MCF 10A (cell line): ENCODE measurements at regions not wholly inside any gene's neighbourhood (a gene's known extent, or its start where the extent isn't known, plus 50 kb on each side); places are given as distances from the start of the nearest gene placed in this dataset.

Source experiments
- BruUV-seq: library from RNA; stranded (reverse); fragments of 400-500 nt; replicated peaks from 2 replicates; lab custom pipeline; 2021; lab: Mats Ljungman, UMichigan
- CTCF ChIA-PET: fragments of 300-600 bp; sonication (Branson Sonifier 250); formaldehyde crosslinking; extraction: SDS; loops from one replicate; lab custom pipeline; 2021; ENCODE audit warnings: antibody characterized with exemption, inconsistent platforms; lab: Yijun Ruan, JAX
- POLR2A ChIA-PET: fragments of 300-600, 350-650 bp; sonication (Branson Sonifier 250); formaldehyde crosslinking; extraction: SDS; loops from one replicate; lab custom pipeline; 2020; ENCODE audit warnings: antibody characterized with exemption, inconsistent platforms; lab: Yijun Ruan, JAX
- DNase-seq: peaks from one replicate; pipeline ENCODE4 v3.0.0-alpha.2; 2018; ENCODE audit not compliant: unreplicated experiment
- H3K27ac Mint-ChIP-seq: one replicate; pipeline ENCODE4 v1.8.0; 2022; ENCODE audit warnings: mild to moderate bottlenecking, low read depth, mixed read lengths; ENCODE audit not compliant: unreplicated experiment
- H3K27me3 Mint-ChIP-seq: one replicate; pipeline ENCODE4 v1.8.0; 2022; ENCODE audit warnings: mixed read lengths; ENCODE audit not compliant: insufficient read depth, unreplicated experiment
- H3K36me3 Mint-ChIP-seq: one replicate; pipeline ENCODE4 v1.8.0; 2022; ENCODE audit warnings: mild to moderate bottlenecking, moderate library complexity, mixed read lengths; ENCODE audit not compliant: insufficient read depth, unreplicated experiment
- H3K4me1 Mint-ChIP-seq: one replicate; pipeline ENCODE4 v1.8.0; 2022; ENCODE audit warnings: mixed read lengths; ENCODE audit not compliant: insufficient read depth, unreplicated experiment
- H3K4me3 Mint-ChIP-seq: one replicate; pipeline ENCODE4 v1.8.0; 2022; ENCODE audit warnings: mild to moderate bottlenecking, moderate library complexity, mixed read lengths; ENCODE audit not compliant: unreplicated experiment
- H3K9me3 Mint-ChIP-seq: one replicate; pipeline ENCODE4 v1.8.0; 2022; ENCODE audit warnings: mixed read lengths; ENCODE audit not compliant: unreplicated experiment
- intact Hi-C: fragments of 100-400 bp; cut with micrococcal nuclease; formaldehyde crosslinking; loops from 2 replicates; pipeline ENCODE4 v1.14.1; 2022
- TF ChIP-seq, protein P1 (sequence below): fragments of 200-600 bp; IDR thresholded peaks from one replicate; pipeline ENCODE4 v1.8.0; 2022; ENCODE audit warnings: antibody characterized with exemption, mild to moderate bottlenecking; ENCODE audit not compliant: unreplicated experiment

DNA sequence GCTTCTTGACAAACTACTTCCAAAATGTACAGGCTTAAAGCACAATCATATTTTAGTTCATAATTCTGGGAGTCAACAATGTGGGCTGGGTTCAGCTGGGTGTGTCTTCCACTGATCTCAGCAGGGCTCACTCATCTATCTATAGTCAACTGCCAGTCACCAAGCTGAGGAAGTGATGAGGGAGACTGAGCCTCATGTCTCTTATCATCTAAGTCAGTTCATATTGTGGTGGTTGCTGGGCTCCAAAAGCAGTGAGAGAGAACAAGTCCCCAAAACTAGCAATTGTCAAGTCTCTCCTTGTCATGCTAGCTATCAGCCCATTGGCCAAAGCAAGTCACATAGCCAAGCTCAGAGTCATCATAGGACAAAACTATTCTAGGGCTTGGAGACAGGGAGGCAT is 465.9 kb upstream of the ARID1B start:
- H3K27ac Mint-ChIP-seq: no peak overlapping the region
- H3K9me3 Mint-ChIP-seq: no peaks in the 10 kb centered on the region
- intact Hi-C loops: no loop called here
- no peak overlapping the region for H3K4me3 Mint-ChIP-seq
- ChIA-PET POLR2A (interaction anchor here (0.5 kb wide), 1 partner anchor 230 kb away, joined by 3 read pairs; no protein-coding TSS in a partner anchor), CTCF (interaction anchor here (0.5 to 0.6 kb wide), 2 partner anchors 227 to 933 kb away, joined by 3 read pairs; no protein-coding TSS in a partner anchor)
- no TSS peak for BruUV-seq
- H3K4me1 Mint-ChIP-seq: peaks cover 8% of the 10 kb centered on the region
- no peak for DNase-seq
- TF ChIP-seq, protein P1, sequence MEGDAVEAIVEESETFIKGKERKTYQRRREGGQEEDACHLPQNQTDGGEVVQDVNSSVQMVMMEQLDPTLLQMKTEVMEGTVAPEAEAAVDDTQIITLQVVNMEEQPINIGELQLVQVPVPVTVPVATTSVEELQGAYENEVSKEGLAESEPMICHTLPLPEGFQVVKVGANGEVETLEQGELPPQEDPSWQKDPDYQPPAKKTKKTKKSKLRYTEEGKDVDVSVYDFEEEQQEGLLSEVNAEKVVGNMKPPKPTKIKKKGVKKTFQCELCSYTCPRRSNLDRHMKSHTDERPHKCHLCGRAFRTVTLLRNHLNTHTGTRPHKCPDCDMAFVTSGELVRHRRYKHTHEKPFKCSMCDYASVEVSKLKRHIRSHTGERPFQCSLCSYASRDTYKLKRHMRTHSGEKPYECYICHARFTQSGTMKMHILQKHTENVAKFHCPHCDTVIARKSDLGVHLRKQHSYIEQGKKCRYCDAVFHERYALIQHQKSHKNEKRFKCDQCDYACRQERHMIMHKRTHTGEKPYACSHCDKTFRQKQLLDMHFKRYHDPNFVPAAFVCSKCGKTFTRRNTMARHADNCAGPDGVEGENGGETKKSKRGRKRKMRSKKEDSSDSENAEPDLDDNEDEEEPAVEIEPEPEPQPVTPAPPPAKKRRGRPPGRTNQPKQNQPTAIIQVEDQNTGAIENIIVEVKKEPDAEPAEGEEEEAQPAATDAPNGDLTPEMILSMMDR: no peak
- H3K36me3 Mint-ChIP-seq: no peaks in the 10 kb centered on the region
- H3K27me3 Mint-ChIP-seq: no peaks in the 10 kb centered on the region

DNA sequence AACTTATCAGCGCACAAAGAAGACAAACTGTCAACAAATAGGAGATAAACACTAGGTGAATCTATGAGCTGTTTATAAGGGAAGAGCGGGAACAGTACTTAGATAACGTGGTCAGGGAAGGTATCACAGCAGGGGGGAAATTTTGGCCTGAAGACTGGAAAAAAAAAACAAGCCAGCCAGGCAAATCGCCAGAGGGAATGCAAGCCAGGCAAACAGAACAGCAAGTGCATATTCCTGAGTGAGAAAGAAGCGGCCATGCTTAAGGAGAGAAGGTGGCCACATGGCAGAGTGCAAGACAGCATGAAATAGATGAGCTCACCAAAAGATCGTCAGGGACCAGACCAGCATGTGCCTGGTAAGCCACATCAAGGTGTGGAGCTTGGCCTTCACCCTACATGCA is 466.5 kb upstream of the ARID1B start:
- Mint-ChIP-seq H3K4me3 (no peak overlapping the region), H3K27me3 (no peaks in the 10 kb centered on the region), H3K4me1 (peaks cover 11% of the 10 kb centered on the region), H3K27ac (no peak overlapping the region), H3K36me3 (no peaks in the 10 kb centered on the region), H3K9me3 (no peaks in the 10 kb centered on the region)
- POLR2A ChIA-PET: no interaction called here
- no peak for DNase-seq
- BruUV-seq: no TSS peak
- intact Hi-C loops: no loop called here
- CTCF ChIA-PET: interaction anchor here (0.6 kb wide), 1 partner anchor 30 kb away, joined by 3 read pairs; no protein-coding TSS in a partner anchor
- TF ChIP-seq, protein P1: no peak

DNA sequence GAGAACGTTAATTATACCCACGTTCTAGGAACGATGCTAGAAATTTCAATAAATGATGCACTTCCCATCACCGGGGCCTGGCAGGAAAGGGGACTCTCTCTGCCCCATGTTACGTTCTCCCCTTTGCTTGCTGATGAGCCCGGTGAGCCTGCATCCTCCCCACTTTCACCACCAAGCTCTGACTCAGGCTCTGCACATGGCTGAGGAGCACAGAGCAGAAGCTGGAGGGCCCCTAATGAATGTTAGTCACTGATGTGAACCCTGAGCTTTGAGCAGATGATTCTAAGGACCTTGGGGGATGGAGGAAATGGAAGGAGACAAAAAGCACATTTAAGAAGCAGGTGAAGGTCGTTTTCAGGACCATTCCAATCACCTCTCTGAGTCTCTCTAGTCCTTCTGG is 468.2 kb upstream of the ARID1B start:
- no peaks in the 10 kb centered on the region for H3K27me3 Mint-ChIP-seq
- POLR2A ChIA-PET: no interaction called here
- TF ChIP-seq, protein P1: no peak
- intact Hi-C loops: no loop called here
- no peaks in the 10 kb centered on the region for H3K9me3 Mint-ChIP-seq
- DNase-seq: no peak
- H3K36me3 Mint-ChIP-seq: no peaks in the 10 kb centered on the region
- peaks cover 11% of the 10 kb centered on the region for H3K4me1 Mint-ChIP-seq
- no peak overlapping the region for H3K4me3 Mint-ChIP-seq
- BruUV-seq: no TSS peak
- CTCF ChIA-PET: no interaction called here
- no peak overlapping the region for H3K27ac Mint-ChIP-seq

DNA sequence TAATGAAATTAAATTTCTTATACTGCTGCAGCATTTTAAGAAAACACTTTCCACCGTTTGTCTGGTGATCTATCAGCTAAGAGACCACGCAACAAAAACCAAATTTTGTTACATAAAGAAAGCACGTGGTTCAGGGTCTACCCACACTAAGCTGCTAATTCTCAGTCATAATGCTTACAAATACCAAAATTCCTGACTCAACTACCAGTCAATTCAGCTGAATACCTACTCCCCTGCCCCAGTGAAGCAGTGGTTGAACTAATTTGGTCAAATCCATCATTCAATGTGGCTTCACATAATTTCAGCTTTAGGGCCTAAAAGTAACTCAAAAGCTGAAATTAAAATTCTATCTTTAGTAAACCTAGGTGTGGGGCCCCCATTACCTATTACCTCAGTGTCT is 468.6 kb upstream of the ARID1B start:
- H3K4me3 Mint-ChIP-seq: no peak overlapping the region
- H3K27ac Mint-ChIP-seq: no peak overlapping the region
- TF ChIP-seq, protein P1: no peak
- peaks cover 11% of the 10 kb centered on the region for H3K4me1 Mint-ChIP-seq
- H3K27me3 Mint-ChIP-seq: no peaks in the 10 kb centered on the region
- no TSS peak for BruUV-seq
- DNase-seq: no peak
- no peaks in the 10 kb centered on the region for H3K36me3 Mint-ChIP-seq
- ChIA-PET POLR2A (interaction anchor here (0.6 kb wide), 1 partner anchor 110 kb away, joined by 3 read pairs; no protein-coding TSS in a partner anchor), CTCF (no interaction called here)
- H3K9me3 Mint-ChIP-seq: no peaks in the 10 kb centered on the region
- intact Hi-C loops: no loop called here
